GM23338 (cell line): ENCODE measurements at regions not wholly inside any gene's neighbourhood (a gene's known extent, or its start where the extent isn't known, plus 50 kb on each side); places are given as distances from the start of the nearest gene placed in this dataset.

Source experiments
- ATAC-seq: fragments of 200-7000 bp; cut with Tn5 transposase; 3 replicates; pipeline ENCODE4 v1.9.1; 2020
- DNase-seq: peaks from one replicate; pipeline ENCODE4 v3.0.0-alpha.2; 2015; ENCODE audit warnings: low spot score
- H2AFZ ChIP-seq: fragments of 200-600 bp; sonication (generic); 2 replicates; pipeline ENCODE4 v1.8.0; 2016; ENCODE audit warnings: antibody characterized with exemption, mild to moderate bottlenecking, moderate library complexity
- H3F3A ChIP-seq: fragments of 200-600 bp; sonication (generic); replicated peaks from 2 replicates; pipeline ENCODE4 v1.8.0; 2017; ENCODE audit warnings: antibody characterized with exemption, mixed run types, low read depth
- H3K27ac ChIP-seq: fragments of 200-600 bp; sonication (generic); 2 replicates; pipeline ENCODE4 v1.6.1; 2016; ENCODE audit warnings: low read depth
- H3K27me3 ChIP-seq: fragments of 200-600 bp; sonication (generic); 2 replicates; pipeline ENCODE4 v1.8.0; 2016; ENCODE audit warnings: mild to moderate bottlenecking, mixed run types, moderate library complexity; ENCODE audit not compliant: insufficient read depth
- H3K36me3 ChIP-seq: fragments of 200-600 bp; sonication (generic); 2 replicates; pipeline ENCODE4 v1.8.0; 2016; ENCODE audit warnings: mild to moderate bottlenecking; ENCODE audit not compliant: insufficient read depth
- H3K4me1 ChIP-seq: fragments of 200-600 bp; sonication (generic); 2 replicates; pipeline ENCODE4 v1.8.0; 2016; ENCODE audit warnings: mild to moderate bottlenecking, moderate library complexity; ENCODE audit not compliant: insufficient read depth
- H3K4me2 ChIP-seq: fragments of 200-600 bp; sonication (generic); 2 replicates; pipeline ENCODE4 v1.7.1; 2017; ENCODE audit warnings: mixed run types
- H3K4me3 ChIP-seq: fragments of 200-600 bp; sonication (generic); 2 replicates; pipeline ENCODE4 v1.6.1; 2016; ENCODE audit warnings: mixed run types
- H3K79me2 ChIP-seq: fragments of 200-600 bp; sonication (generic); replicated peaks from 2 replicates; pipeline ENCODE4 v1.8.0; 2017; ENCODE audit warnings: mild to moderate bottlenecking; ENCODE audit not compliant: insufficient read depth
- H3K9me2 ChIP-seq: fragments of 200-600 bp; sonication (generic); 2 replicates; pipeline ENCODE4 v1.8.0; 2017; ENCODE audit not compliant: insufficient read depth
- H4K20me1 ChIP-seq: fragments of 200-600 bp; sonication (generic); replicated peaks from 2 replicates; pipeline ENCODE4 v1.8.0; 2017; ENCODE audit warnings: mild to moderate bottlenecking; ENCODE audit not compliant: insufficient read depth
- H3K27ac Mint-ChIP-seq: 2 replicates; pipeline ENCODE4 v1.8.0; 2020; ENCODE audit warnings: inconsistent platforms, mild to moderate bottlenecking, moderate library complexity, mixed read lengths
- H3K27me3 Mint-ChIP-seq: 3 replicates; pipeline ENCODE4 v1.8.0; 2022; ENCODE audit warnings: low read depth, mild to moderate bottlenecking, moderate library complexity, mixed read lengths, inconsistent platforms; ENCODE audit not compliant: insufficient read depth, poor library complexity
- H3K36me3 Mint-ChIP-seq: 3 replicates; pipeline ENCODE4 v1.8.0; 2021; ENCODE audit warnings: low read depth, mild to moderate bottlenecking, inconsistent platforms, moderate library complexity, mixed read lengths
- H3K4me1 Mint-ChIP-seq: 3 replicates; pipeline ENCODE4 v1.8.0; 2020; ENCODE audit warnings: mild to moderate bottlenecking, inconsistent platforms, mixed read lengths
- H3K4me3 Mint-ChIP-seq: 3 replicates; pipeline ENCODE4 v1.8.0; 2021; ENCODE audit warnings: moderate library complexity, mild to moderate bottlenecking, inconsistent platforms, mixed read lengths
- H3K9me3 Mint-ChIP-seq: 3 replicates; pipeline ENCODE4 v1.8.0; 2020; ENCODE audit warnings: moderate library complexity, mild to moderate bottlenecking, inconsistent platforms, mixed read lengths
- CREB1 ChIP-seq: fragments of 250-450 bp; sonication (Bioruptor Pico); IDR thresholded peaks from 2 replicates; pipeline ENCODE4 v1.5.0; 2020; ENCODE audit warnings: low read depth, mild to moderate bottlenecking, moderate library complexity
- CTCF ChIP-seq, 2 experiments: fragments of 200-600 bp in 1 of 2; sonication (generic) in 1 of 2; conservative IDR thresholded peaks; 2 replicates each; pipeline versions ENCODE4 v1.5.1 to v1.6.1; 2016 to 2017; ENCODE audit warnings: antibody characterized with exemption in 2 of 2, low read depth in 2 of 2, mild to moderate bottlenecking in 2 of 2, moderate library complexity in 1 of 2
- ETS1 ChIP-seq: IDR thresholded peaks from 2 replicates; pipeline ENCODE4 v1.6.1; 2016; ENCODE audit warnings: antibody characterized with exemption
- EZH2 ChIP-seq: fragments of 200-600 bp; sonication (generic); IDR thresholded peaks from one replicate; pipeline ENCODE4 v1.8.0; 2017; ENCODE audit warnings: antibody characterized with exemption, mild to moderate bottlenecking, low read depth; ENCODE audit not compliant: unreplicated experiment
- EZH2phosphoT487 ChIP-seq: fragments of 200-600 bp; sonication (generic); IDR thresholded peaks from one replicate; pipeline ENCODE4 v1.8.1; 2018; ENCODE audit warnings: antibody characterized with exemption; ENCODE audit not compliant: unreplicated experiment
- JUNB ChIP-seq: IDR thresholded peaks from one replicate; pipeline ENCODE4 v1.6.1; 2016; ENCODE audit warnings: antibody characterized with exemption; ENCODE audit not compliant: unreplicated experiment
- NANOG ChIP-seq: IDR thresholded peaks from 2 replicates; pipeline ENCODE4 v1.6.1; 2016; ENCODE audit warnings: antibody characterized with exemption, borderline replicate concordance
- POLR2AphosphoS5 ChIP-seq: IDR thresholded peaks from 2 replicates; pipeline ENCODE4 v1.6.1; 2016; ENCODE audit warnings: antibody characterized with exemption, low read depth
- REST ChIP-seq: IDR thresholded peaks from one replicate; pipeline ENCODE4 v1.6.1; 2018; ENCODE audit warnings: antibody characterized with exemption; ENCODE audit not compliant: unreplicated experiment
- STAT1 ChIP-seq: IDR thresholded peaks from one replicate; pipeline ENCODE4 v1.6.1; 2016; ENCODE audit warnings: antibody characterized with exemption; ENCODE audit not compliant: unreplicated experiment
- ZNF114 ChIP-seq: fragments of 250-450 bp; sonication (Bioruptor Pico); IDR thresholded peaks from 2 replicates; pipeline ENCODE4 v1.5.0; 2020; ENCODE audit warnings: mild to moderate bottlenecking, moderate library complexity
- ZNF331 ChIP-seq: fragments of 250-450 bp; sonication (Bioruptor Pico); IDR thresholded peaks from 2 replicates; pipeline ENCODE4 v1.5.0; 2020; ENCODE audit warnings: low read depth, mild to moderate bottlenecking, moderate library complexity
- ZNF462 ChIP-seq: fragments of 250-450 bp; sonication (Bioruptor Pico); IDR thresholded peaks from 2 replicates; pipeline ENCODE4 v1.5.0; 2020; ENCODE audit warnings: mild to moderate bottlenecking, moderate library complexity

GRCh38 chr6:164690702-164691500, 618.5 kb downstream of the C6orf118 start:
- no peaks in the 10 kb centered on the region for H4K20me1 ChIP-seq
- H3F3A ChIP-seq: no peaks in the 10 kb centered on the region
- no peak overlapping the region for H2AFZ ChIP-seq
- TF ChIP-seq REST (no peak), ZNF114 (no peak), ZNF331 (CRISPR knock-in tag) (no peak), ETS1 (no peak), EZH2 (no peak), JUNB (no peak), CREB1 (CRISPR knock-in tag) (no peak), STAT1 (no peak), ZNF462 (CRISPR knock-in tag) (no peak), POLR2AphosphoS5 (no peak), CTCF (conservative IDR thresholded peaks at IDR 0.05; ENCODE audit: low read depth in 2 of 2) (no peak), EZH2phosphoT487 (no peak), NANOG (no peak)
- peaks cover 42% of the 10 kb centered on the region for H3K4me1 ChIP-seq
- Mint-ChIP-seq H3K4me3 (no peak overlapping the region), H3K27me3 (no peaks in the 10 kb centered on the region), H3K4me1 (peaks cover 31% of the 10 kb centered on the region), H3K9me3 (no peaks in the 10 kb centered on the region), H3K36me3 (peaks cover under 1% of the 10 kb centered on the region; the same call in 1 of the 3 replicates), H3K27ac (no peak overlapping the region)
- no peaks in the 10 kb centered on the region for H3K79me2 ChIP-seq
- ATAC-seq: no peak
- no peak overlapping the region for H3K4me2 ChIP-seq
- H3K36me3 ChIP-seq: no peaks in the 10 kb centered on the region
- no peak for DNase-seq
- H3K27ac ChIP-seq: no peak overlapping the region
- no peaks in the 10 kb centered on the region for H3K27me3 ChIP-seq
- H3K9me2 ChIP-seq: no peaks in the 10 kb centered on the region
- H3K4me3 ChIP-seq: no peak overlapping the region
